NCI-H1048 (cell line): ENCODE measurements at regions not wholly inside any gene's neighbourhood (a gene's known extent, or its start where the extent isn't known, plus 50 kb on each side); places are given as distances from the start of the nearest gene placed in this dataset.

Experiments
- DNase-seq: peaks from one replicate; lab custom pipeline; 2025; lab: John Stamatoyannopoulos, UW

GRCh38 chr4:102440498-102440897 lies 60.7 kb upstream of the NFKB1 start:
- no peak for DNase-seq

- DNase-seq, result no peak
Measured at GRCh38 chr4:102441978-102442911, 58.9 kb upstream of the NFKB1 start.

GRCh38 chr4:102444752-102445151 lies 56.4 kb upstream of the NFKB1 start:
- no peak for DNase-seq

- DNase-seq, result no peak
Measured at GRCh38 chr4:102445213-102445612, 55.9 kb upstream of the NFKB1 start.

GRCh38 chr4:102447413-102447812 lies 53.7 kb upstream of the NFKB1 start:
- DNase-seq, result no peak

- peak; percentile 16 for DNase-seq
Measured at GRCh38 chr4:102449751-102450352, 51.3 kb upstream of the NFKB1 start.

GRCh38 chr4:102451266-102451665 lies 49.9 kb upstream of the NFKB1 start:
- no peak for DNase-seq
